ENCODE measurements at regions not wholly inside any gene's neighbourhood (a gene's known extent, or its start where the extent isn't known, plus 50 kb on each side); places are given as distances from the start of the nearest gene placed in this dataset.

GRCh38 chr7:106542550-106543220, 118.3 kb downstream of the CCDC71L start:
- Histone ChIP-seq H3K36me3 (no peaks in the 10 kb centered on the region), H3K27ac (peak overlapping the region in 1 of 2 donors; percentile 11), H3K27me3 (no peaks in the 10 kb centered on the region), H3K9me3 (no peaks in the 10 kb centered on the region), H3K4me1 (no peaks in the 10 kb centered on the region), H3K4me3 (no peak overlapping the region)
- peak; percentile 70 for DNase-seq (ENCODE audit: low spot score)
- peak; percentile 38 to 72 for TF ChIP-seq CTCF (IDR thresholded peaks at IDR 0.05)

- no peak overlapping the region for H3K27ac ChIP-seq
- H3K36me3 ChIP-seq = no peaks in the 10 kb centered on the region
- no peak for DNase-seq (ENCODE audit: low spot score)
- no peaks in the 10 kb centered on the region for H3K27me3 ChIP-seq
- no peaks in the 10 kb centered on the region for H3K9me3 ChIP-seq
- no peaks in the 10 kb centered on the region for H3K4me1 ChIP-seq
- no peak for TF ChIP-seq CTCF (IDR thresholded peaks at IDR 0.05)
- no peak overlapping the region for H3K4me3 ChIP-seq
Measured at GRCh38 chr7:106538638-106539037, 122.3 kb downstream of the CCDC71L start.

- Histone ChIP-seq H3K4me1 (no peaks in the 10 kb centered on the region), H3K36me3 (no peaks in the 10 kb centered on the region), H3K9me3 (no peaks in the 10 kb centered on the region), H3K4me3 (no peak overlapping the region), H3K27ac (no peak overlapping the region), H3K27me3 (no peaks in the 10 kb centered on the region)
- no peak for DNase-seq (ENCODE audit: low spot score)
- no peak for TF ChIP-seq CTCF (IDR thresholded peaks at IDR 0.05)
Measured at GRCh38 chr7:106537119-106537518, 123.8 kb downstream of the CCDC71L start.

GRCh38 chr7:106536079-106536478, 124.9 kb downstream of the CCDC71L start:
- Histone ChIP-seq H3K27ac (no peak overlapping the region), H3K4me1 (no peaks in the 10 kb centered on the region), H3K9me3 (no peaks in the 10 kb centered on the region), H3K27me3 (no peaks in the 10 kb centered on the region), H3K4me3 (no peak overlapping the region), H3K36me3 (no peaks in the 10 kb centered on the region)
- TF ChIP-seq CTCF (IDR thresholded peaks at IDR 0.05) = no peak
- DNase-seq (ENCODE audit: low spot score) = no peak

GRCh38 chr7:106535234-106535932, 125.6 kb downstream of the CCDC71L start:
- DNase-seq (ENCODE audit: low spot score) = no peak
- no peaks in the 10 kb centered on the region for H3K9me3 ChIP-seq
- no peak overlapping the region for H3K4me3 ChIP-seq
- no peaks in the 10 kb centered on the region for H3K36me3 ChIP-seq
- H3K4me1 ChIP-seq = no peaks in the 10 kb centered on the region
- no peak overlapping the region for H3K27ac ChIP-seq
- H3K27me3 ChIP-seq = no peaks in the 10 kb centered on the region
- TF ChIP-seq CTCF (IDR thresholded peaks at IDR 0.05) = no peak
